ENCODE measurements at regions not wholly inside any gene's neighbourhood (a gene's known extent, or its start where the extent isn't known, plus 50 kb on each side); places are given as distances from the start of the nearest gene placed in this dataset.

- H3K36me3 ChIP-seq = no peaks in the 10 kb centered on the region
- DNase-seq (no peak), ATAC-seq (ENCODE audit: low FRiP score in 2 of 2) (no peak)
- H3K9me3 ChIP-seq = peaks cover 0 to 3% (median 2%) of the 10 kb centered on the region in 4 donors
- H3K27ac ChIP-seq = no peak overlapping the region
- TF ChIP-seq EP300 (IDR thresholded peaks at IDR 0.05) (no peak), CTCF (IDR thresholded peaks at IDR 0.05) (no peak), POLR2AphosphoS5 (IDR thresholded peaks at IDR 0.05) (no peak), POLR2A (IDR thresholded peaks at IDR 0.05) (no peak)
- no peaks in the 10 kb centered on the region for H3K4me1 ChIP-seq
- WGBS, 2 donors = 76 to 79% methylated on average over 2 of the region's 2 CpGs
- H3K27me3 ChIP-seq = no peaks in the 10 kb centered on the region
- H3K4me3 ChIP-seq = no peak overlapping the region
Observed at GRCh38 chr4:60042941-60043340, 1157.2 kb upstream of the ADGRL3 start.

GRCh38 chr4:60078984-60079383 lies 1121.1 kb upstream of the ADGRL3 start:
- Histone ChIP-seq H3K36me3 (no peaks in the 10 kb centered on the region), H3K4me1 (no peaks in the 10 kb centered on the region), H3K27ac (no peak overlapping the region), H3K4me3 (no peak overlapping the region), H3K9me3 (no peaks in the 10 kb centered on the region), H3K27me3 (no peaks in the 10 kb centered on the region)
- TF ChIP-seq EP300 (IDR thresholded peaks at IDR 0.05) = no peak
- TF ChIP-seq POLR2A (IDR thresholded peaks at IDR 0.05) = no peak
- no peak for TF ChIP-seq POLR2AphosphoS5 (IDR thresholded peaks at IDR 0.05)
- no peak for TF ChIP-seq CTCF (IDR thresholded peaks at IDR 0.05)
- DNase-seq (no peak), ATAC-seq (ENCODE audit: low FRiP score in 2 of 2) (no peak)

- Histone ChIP-seq H3K27me3 (no peaks in the 10 kb centered on the region), H3K4me1 (no peaks in the 10 kb centered on the region), H3K36me3 (no peaks in the 10 kb centered on the region), H3K4me3 (no peak overlapping the region), H3K9me3 (no peaks in the 10 kb centered on the region), H3K27ac (no peak overlapping the region)
- no peak for DNase-seq
- 39 to 40% methylated on average over 1 to 2 of the region's 2 CpGs for WGBS, 2 donors
- no peak for TF ChIP-seq POLR2AphosphoS5 (IDR thresholded peaks at IDR 0.05)
- ATAC-seq (ENCODE audit: low FRiP score in 2 of 2) = no peak
Observed at GRCh38 chr4:60081839-60082238, 1118.3 kb upstream of the ADGRL3 start.

GRCh38 chr4:60088807-60089486 lies 1111.2 kb upstream of the ADGRL3 start:
- no peaks in the 10 kb centered on the region for H3K9me3 ChIP-seq
- ATAC-seq (ENCODE audit: low FRiP score in 2 of 2) = no peak
- H3K36me3 ChIP-seq = no peaks in the 10 kb centered on the region
- TF ChIP-seq POLR2AphosphoS5 (IDR thresholded peaks at IDR 0.05) (no peak), CTCF (IDR thresholded peaks at IDR 0.05) (no peak), POLR2A (IDR thresholded peaks at IDR 0.05) (no peak), EP300 (IDR thresholded peaks at IDR 0.05) (no peak)
- no peaks in the 10 kb centered on the region for H3K4me1 ChIP-seq
- H3K27me3 ChIP-seq = no peaks in the 10 kb centered on the region
- no peak overlapping the region for H3K27ac ChIP-seq
- WGBS, 2 donors = 56 to 75% methylated on average over 3 of the region's 3 CpGs
- no peak overlapping the region for H3K4me3 ChIP-seq
- DNase-seq = no peak

- ATAC-seq (ENCODE audit: low FRiP score in 2 of 2) = no peak
- TF ChIP-seq POLR2A (IDR thresholded peaks at IDR 0.05) = no peak
- no peak for TF ChIP-seq CTCF (IDR thresholded peaks at IDR 0.05)
- Histone ChIP-seq H3K36me3 (no peaks in the 10 kb centered on the region), H3K4me3 (no peak overlapping the region), H3K9me3 (no peaks in the 10 kb centered on the region), H3K4me1 (no peaks in the 10 kb centered on the region), H3K27me3 (no peaks in the 10 kb centered on the region), H3K27ac (no peak overlapping the region)
- 65 to 79% methylated on average over 3 of the region's 3 CpGs for WGBS, 2 donors
- no peak for DNase-seq
Observed at GRCh38 chr4:60089546-60090273, 1110.4 kb upstream of the ADGRL3 start.

Data from upper lobe of left lung (tissue), 6 donors.